ENCODE measurements at regions not wholly inside any gene's neighbourhood (a gene's known extent, or its start where the extent isn't known, plus 50 kb on each side); places are given as distances from the start of the nearest gene placed in this dataset.

DNA sequence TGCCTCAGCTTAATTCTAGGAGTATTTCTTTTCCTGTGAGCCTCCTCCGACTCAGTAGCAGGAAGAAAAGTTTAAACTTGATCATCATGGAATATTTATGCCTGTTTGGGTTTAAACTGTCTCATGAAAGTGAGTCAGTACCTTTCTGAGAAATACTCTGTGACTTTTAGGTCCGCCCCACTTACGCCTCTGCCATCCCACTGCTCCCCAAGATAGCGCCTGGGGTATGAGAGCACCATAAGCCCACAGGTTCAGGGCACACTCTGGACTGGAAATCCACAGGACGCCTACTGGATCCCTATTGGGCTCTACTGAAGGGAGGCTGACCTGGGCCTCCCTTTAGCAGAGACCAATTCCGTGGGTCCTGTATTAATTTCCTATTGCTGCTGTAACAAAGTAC, 175.8 kb upstream of the CDH20 start:
- no peak for TF ChIP-seq EZH2 (IDR thresholded peaks at IDR 0.05; ENCODE audit: borderline replicate concordance, low read depth, low read length, poor library complexity, severe bottlenecking)
- TF ChIP-seq, protein P1, sequence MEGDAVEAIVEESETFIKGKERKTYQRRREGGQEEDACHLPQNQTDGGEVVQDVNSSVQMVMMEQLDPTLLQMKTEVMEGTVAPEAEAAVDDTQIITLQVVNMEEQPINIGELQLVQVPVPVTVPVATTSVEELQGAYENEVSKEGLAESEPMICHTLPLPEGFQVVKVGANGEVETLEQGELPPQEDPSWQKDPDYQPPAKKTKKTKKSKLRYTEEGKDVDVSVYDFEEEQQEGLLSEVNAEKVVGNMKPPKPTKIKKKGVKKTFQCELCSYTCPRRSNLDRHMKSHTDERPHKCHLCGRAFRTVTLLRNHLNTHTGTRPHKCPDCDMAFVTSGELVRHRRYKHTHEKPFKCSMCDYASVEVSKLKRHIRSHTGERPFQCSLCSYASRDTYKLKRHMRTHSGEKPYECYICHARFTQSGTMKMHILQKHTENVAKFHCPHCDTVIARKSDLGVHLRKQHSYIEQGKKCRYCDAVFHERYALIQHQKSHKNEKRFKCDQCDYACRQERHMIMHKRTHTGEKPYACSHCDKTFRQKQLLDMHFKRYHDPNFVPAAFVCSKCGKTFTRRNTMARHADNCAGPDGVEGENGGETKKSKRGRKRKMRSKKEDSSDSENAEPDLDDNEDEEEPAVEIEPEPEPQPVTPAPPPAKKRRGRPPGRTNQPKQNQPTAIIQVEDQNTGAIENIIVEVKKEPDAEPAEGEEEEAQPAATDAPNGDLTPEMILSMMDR (conservative IDR thresholded peaks at IDR 0.05; ENCODE audit: low read depth, low read length): no peak

Measured in A673 (cell line).